Right atrium auricular region (tissue), 2 donors: ENCODE measurements at regions not wholly inside any gene's neighbourhood (a gene's known extent, or its start where the extent isn't known, plus 50 kb on each side); places are given as distances from the start of the nearest gene placed in this dataset.
"Not testable (repeated sequence)": the region's sequence is repeated elsewhere in the genome, so short reads cannot be mapped to it uniquely, and the experiment has no call there.

ENCODE experiments used
- DNase-seq: peaks from one replicate; pipeline ENCODE4 v3.0.0-alpha.2; 2019; ENCODE audit warnings: low spot score
- H3K27ac ChIP-seq, 2 donors: fragments of 200-600 bp; sonication (generic); 1 replicate in 1 of 2; 2 replicates in 1 of 2; pipeline ENCODE4 v1.5.1; 2016 to 2019
- H3K27me3 ChIP-seq, 2 donors: fragments of 200-600 bp; sonication (generic); one replicate each; pipeline versions ENCODE4 v1.5.1 to v1.6.0; 2017 to 2019
- H3K36me3 ChIP-seq: fragments of 200-600 bp; sonication (generic); one replicate; pipeline ENCODE4 v1.5.1; 2016
- H3K4me1 ChIP-seq, 2 donors: fragments of 200-600 bp; sonication (generic); one replicate each; pipeline versions ENCODE4 v1.5.1 to v1.6.0; 2017 to 2019
- H3K4me3 ChIP-seq, 2 donors: fragments of 200-600 bp; sonication (generic); 1 replicate in 1 of 2; 2 replicates in 1 of 2; pipeline ENCODE4 v1.5.1; 2017 to 2019; ENCODE audit warnings: mild to moderate bottlenecking in 1 of 2, moderate library complexity in 1 of 2
- H3K9me3 ChIP-seq, 2 donors: fragments of 200-600 bp; sonication (generic); one replicate each; pipeline ENCODE4 v1.5.1; 2019
- CTCF ChIP-seq, 2 donors: fragments of 200-600 bp; sonication (generic); IDR thresholded peaks; one replicate each; pipeline ENCODE4 v1.5.1; 2019; ENCODE audit warnings: antibody characterized with exemption in 2 of 2

DNA sequence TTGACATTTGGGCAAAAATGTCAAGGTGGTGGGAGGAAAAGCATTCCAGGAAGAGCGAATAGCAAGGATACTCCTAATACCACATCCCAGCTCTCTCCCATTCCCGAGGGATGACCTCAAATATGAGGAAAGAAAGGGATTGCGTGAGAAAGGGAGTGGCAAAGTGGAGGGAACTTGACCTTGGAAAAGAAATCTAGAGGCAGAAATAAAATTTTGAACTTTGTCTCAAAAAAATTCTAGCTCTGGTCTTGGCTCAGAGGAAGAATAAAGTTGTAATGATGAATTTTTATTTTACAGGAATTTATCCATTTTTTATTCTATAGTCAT lies 127.8 kb downstream of the TBX19 start:
- TF ChIP-seq CTCF (IDR thresholded peaks at IDR 0.05) = no peak
- H3K36me3 ChIP-seq = no peaks in the 10 kb centered on the region
- no peak overlapping the region for H3K27ac ChIP-seq
- DNase-seq = no peak
- no peaks in the 10 kb centered on the region for H3K27me3 ChIP-seq
- H3K4me1 ChIP-seq = no peaks in the 10 kb centered on the region
- H3K9me3 ChIP-seq = peaks cover 0 to 9% of the 10 kb centered on the region in 2 donors
- H3K4me3 ChIP-seq = no peak overlapping the region

DNA sequence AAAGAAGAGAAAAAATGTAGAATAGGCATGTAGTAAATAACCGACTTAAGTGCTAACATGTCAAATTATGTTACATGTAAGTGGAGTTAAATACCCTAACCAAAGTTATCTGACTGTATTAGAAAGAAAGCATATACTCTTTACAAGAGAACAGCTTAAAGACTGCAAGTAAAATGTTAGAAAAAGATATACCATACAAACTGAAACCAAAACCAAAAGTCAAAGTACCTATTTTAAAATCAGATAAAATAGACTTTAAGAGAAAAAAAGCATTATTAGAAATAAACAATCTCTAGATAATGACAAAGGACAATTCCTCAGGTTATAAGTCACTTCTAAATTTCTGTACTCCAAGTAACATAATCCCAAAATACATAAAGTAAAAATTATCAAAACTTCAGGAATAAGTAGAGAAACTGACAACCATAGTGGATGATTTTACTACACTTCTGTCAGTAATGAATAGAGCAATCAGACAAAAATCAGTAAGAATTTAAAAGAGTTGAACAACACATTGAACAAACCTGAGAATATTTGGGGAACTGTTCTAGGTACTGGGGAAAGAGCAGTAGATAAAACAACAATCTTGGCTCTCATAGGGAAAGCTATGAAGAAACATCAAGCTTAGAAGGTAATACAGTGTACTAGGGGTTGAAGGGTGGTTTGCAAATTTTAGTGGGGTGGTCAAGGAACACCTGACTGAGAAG lies 127.3 kb downstream of the TBX19 start:
- Histone ChIP-seq H3K4me1 (no peaks in the 10 kb centered on the region), H3K27ac (no peak overlapping the region), H3K9me3 (peaks cover 0 to 9% of the 10 kb centered on the region in 2 donors), H3K36me3 (no peaks in the 10 kb centered on the region), H3K27me3 (no peaks in the 10 kb centered on the region), H3K4me3 (no peak overlapping the region)
- DNase-seq = no peak
- TF ChIP-seq CTCF (IDR thresholded peaks at IDR 0.05) = no peak

- no peak for DNase-seq
- Histone ChIP-seq H3K4me3 (no peak overlapping the region), H3K27me3 (no peaks in the 10 kb centered on the region), H3K9me3 (peaks cover 0 to 9% of the 10 kb centered on the region in 2 donors), H3K4me1 (no peaks in the 10 kb centered on the region), H3K36me3 (no peaks in the 10 kb centered on the region), H3K27ac (no peak overlapping the region)
- no peak for TF ChIP-seq CTCF (IDR thresholded peaks at IDR 0.05)
Measured at GRCh38 chr1:168405906-168406549, 125.4 kb downstream of the TBX19 start.

DNA sequence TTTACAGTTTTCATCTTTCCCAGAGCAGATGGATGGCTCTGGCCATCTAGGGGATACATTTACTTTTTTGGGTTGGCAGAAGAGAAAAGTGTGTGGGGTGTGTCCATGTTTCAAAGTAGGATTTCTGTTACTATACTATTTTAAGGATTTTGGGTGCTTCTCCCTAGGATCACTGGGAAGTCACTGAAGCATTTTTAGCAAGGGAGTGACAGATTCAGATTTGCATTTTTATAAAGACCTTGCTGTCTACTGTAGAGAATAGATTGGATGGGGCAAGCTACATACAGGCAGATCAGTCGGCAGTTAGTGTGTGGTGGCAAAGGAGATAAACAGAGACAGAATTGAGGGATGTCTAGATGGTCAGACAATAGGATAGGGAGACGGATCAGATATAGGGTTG lies 122.5 kb downstream of the TBX19 start:
- no peak for DNase-seq
- Histone ChIP-seq H3K9me3 (peaks cover 0 to 9% of the 10 kb centered on the region in 2 donors), H3K27me3 (no peaks in the 10 kb centered on the region), H3K4me3 (no peak overlapping the region), H3K36me3 (no peaks in the 10 kb centered on the region), H3K4me1 (no peaks in the 10 kb centered on the region), H3K27ac (no peak overlapping the region)
- no peak for TF ChIP-seq CTCF (IDR thresholded peaks at IDR 0.05)

GRCh38 chr1:168402466-168402865 lies 121.8 kb downstream of the TBX19 start:
- not testable (repeated sequence) for DNase-seq, H3K36me3 ChIP-seq, H3K27me3 ChIP-seq, H3K9me3 ChIP-seq, H3K4me3 ChIP-seq, H3K4me1 ChIP-seq, H3K27ac ChIP-seq

GRCh38 chr1:168401341-168401740 lies 120.7 kb downstream of the TBX19 start:
- Histone ChIP-seq H3K36me3 (no peaks in the 10 kb centered on the region), H3K4me3 (no peak overlapping the region), H3K9me3 (peaks cover 0 to 3% of the 10 kb centered on the region in 2 donors), H3K4me1 (no peaks in the 10 kb centered on the region), H3K27me3 (no peaks in the 10 kb centered on the region), H3K27ac (no peak overlapping the region)
- no peak for TF ChIP-seq CTCF (IDR thresholded peaks at IDR 0.05)
- DNase-seq = no peak
